WTC11 (cell line): ENCODE measurements at regions not wholly inside any gene's neighbourhood (a gene's known extent, or its start where the extent isn't known, plus 50 kb on each side); places are given as distances from the start of the nearest gene placed in this dataset.

Source experiments
- ATAC-seq: fragments of 200-7000 bp; cut with Tn5 transposase; 2 replicates; pipeline ENCODE4 v1.10.0; 2021; ENCODE audit warnings: mild to moderate bottlenecking, moderate library complexity
- CTCF ChIA-PET: fragments of 300-600 bp; sonication (Branson Sonifier 250); formaldehyde crosslinking; loops from one replicate; lab custom pipeline; 2021; ENCODE audit warnings: antibody characterized with exemption; lab: Charles Lee
- POLR2A ChIA-PET: fragments of 350-600 bp; sonication (Branson Sonifier 250); formaldehyde crosslinking; loops from one replicate; lab custom pipeline; 2021; ENCODE audit warnings: antibody characterized with exemption; lab: Charles Lee
- DNase-seq: peaks from one replicate; pipeline ENCODE4 v3.0.0; 2021; ENCODE audit warnings: low spot score
- H3K27ac Mint-ChIP-seq: 2 replicates; pipeline ENCODE4 v1.8.0; 2021; ENCODE audit warnings: mixed read lengths
- H3K27me3 Mint-ChIP-seq: 2 replicates; pipeline ENCODE4 v1.8.0; 2021; ENCODE audit warnings: low read depth, mild to moderate bottlenecking, moderate library complexity, mixed read lengths
- H3K36me3 Mint-ChIP-seq: 2 replicates; pipeline ENCODE4 v1.8.0; 2021; ENCODE audit warnings: mixed read lengths
- H3K4me1 Mint-ChIP-seq: 2 replicates; pipeline ENCODE4 v1.8.0; 2022; ENCODE audit warnings: mixed read lengths
- H3K4me3 Mint-ChIP-seq: 2 replicates; pipeline ENCODE4 v1.8.0; 2021; ENCODE audit warnings: mild to moderate bottlenecking, moderate library complexity, mixed read lengths
- H3K9me3 Mint-ChIP-seq: 2 replicates; pipeline ENCODE4 v1.8.0; 2021; ENCODE audit warnings: mixed read lengths
- ATF1 ChIP-seq: sonication (generic); formaldehyde crosslinking; IDR thresholded peaks from 2 replicates; pipeline ENCODE4 v1.8.1; 2023; ENCODE audit warnings: mild to moderate bottlenecking, moderate library complexity, missing genetic modification reagents
- E2F5 ChIP-seq: sonication (generic); formaldehyde crosslinking; IDR thresholded peaks from 2 replicates; pipeline ENCODE4 v1.8.1; 2022; ENCODE audit warnings: mild to moderate bottlenecking, moderate library complexity, missing genetic modification reagents
- ETV6 ChIP-seq: sonication (generic); formaldehyde crosslinking; IDR thresholded peaks from 2 replicates; pipeline ENCODE4 v1.8.1; 2022; ENCODE audit warnings: mild to moderate bottlenecking, missing genetic modification reagents
- HMGA2 ChIP-seq: fragments of 250-450 bp; sonication (Bioruptor Pico); IDR thresholded peaks from 2 replicates; pipeline ENCODE4 v1.4.0; 2021; ENCODE audit warnings: mild to moderate bottlenecking, moderate library complexity
- NR3C1 ChIP-seq: sonication (generic); formaldehyde crosslinking; conservative IDR thresholded peaks from 2 replicates; pipeline ENCODE4 v1.8.1; 2023; ENCODE audit warnings: low read depth, mild to moderate bottlenecking, missing genetic modification reagents
- RELA ChIP-seq: sonication (generic); formaldehyde crosslinking; IDR thresholded peaks from 2 replicates; pipeline ENCODE4 v1.8.1; 2022; ENCODE audit warnings: missing genetic modification reagents, mild to moderate bottlenecking, borderline replicate concordance
- SOX15 ChIP-seq: fragments of 250-450 bp; sonication (Bioruptor Pico); IDR thresholded peaks from 2 replicates; pipeline ENCODE4 v1.9.0; 2021; ENCODE audit warnings: mild to moderate bottlenecking
- TCF7 ChIP-seq: sonication (generic); formaldehyde crosslinking; IDR thresholded peaks from 2 replicates; pipeline ENCODE4 v1.8.0; 2022; ENCODE audit warnings: mild to moderate bottlenecking, low read depth, missing genetic modification reagents, moderate library complexity
- ZNF121 ChIP-seq: sonication (generic); formaldehyde crosslinking; IDR thresholded peaks from 2 replicates; pipeline ENCODE4 v1.8.0; 2023; ENCODE audit warnings: missing genetic modification reagents
- ZNF263 ChIP-seq: sonication (generic); formaldehyde crosslinking; IDR thresholded peaks from 2 replicates; pipeline ENCODE4 v1.8.1; 2022; ENCODE audit warnings: low read depth, mild to moderate bottlenecking, moderate library complexity, missing genetic modification reagents
- ZNF512 ChIP-seq: sonication (generic); formaldehyde crosslinking; IDR thresholded peaks from 2 replicates; pipeline ENCODE4 v1.8.1; 2022; ENCODE audit warnings: missing genetic modification reagents, borderline replicate concordance
- ZSCAN18 ChIP-seq: fragments of 250-450 bp; sonication (Bioruptor Pico); IDR thresholded peaks from 2 replicates; pipeline ENCODE4 v2.1.2; 2022; ENCODE audit warnings: mild to moderate bottlenecking, moderate library complexity
- TF ChIP-seq, protein P1 (sequence below): sonication (generic); formaldehyde crosslinking; IDR thresholded peaks from 2 replicates; pipeline ENCODE4 v1.8.0; 2022; ENCODE audit warnings: mild to moderate bottlenecking, missing genetic modification reagents
- TF ChIP-seq, protein P2 (sequence below): sonication (generic); formaldehyde crosslinking; conservative IDR thresholded peaks from 2 replicates; pipeline ENCODE4 v1.8.1; 2022; ENCODE audit warnings: mild to moderate bottlenecking, missing genetic modification reagents
- TF ChIP-seq, protein P3 (sequence below): sonication (generic); formaldehyde crosslinking; IDR thresholded peaks from 2 replicates; pipeline ENCODE4 v1.8.1; 2022; ENCODE audit warnings: low read depth, mild to moderate bottlenecking, moderate library complexity, missing genetic modification reagents, borderline replicate concordance
- TF ChIP-seq, protein P4 (sequence below): sonication (generic); formaldehyde crosslinking; IDR thresholded peaks from 2 replicates; pipeline ENCODE4 v1.8.0; 2022; ENCODE audit warnings: mild to moderate bottlenecking, missing genetic modification reagents

GRCh38 chr4:62274782-62275181 lies 1074.7 kb downstream of the ADGRL3 start:
- Mint-ChIP-seq H3K4me1 (no peaks in the 10 kb centered on the region), H3K36me3 (no peaks in the 10 kb centered on the region), H3K9me3 (peaks cover 4% of the 10 kb centered on the region; the same call in 1 of the 2 replicates), H3K27ac (no peak overlapping the region), H3K4me3 (no peak overlapping the region), H3K27me3 (no peaks in the 10 kb centered on the region)
- no peak for ATAC-seq
- POLR2A ChIA-PET = no interaction called here
- CTCF ChIA-PET = no interaction called here
- no peak for DNase-seq
- TF ChIP-seq, protein P1, sequence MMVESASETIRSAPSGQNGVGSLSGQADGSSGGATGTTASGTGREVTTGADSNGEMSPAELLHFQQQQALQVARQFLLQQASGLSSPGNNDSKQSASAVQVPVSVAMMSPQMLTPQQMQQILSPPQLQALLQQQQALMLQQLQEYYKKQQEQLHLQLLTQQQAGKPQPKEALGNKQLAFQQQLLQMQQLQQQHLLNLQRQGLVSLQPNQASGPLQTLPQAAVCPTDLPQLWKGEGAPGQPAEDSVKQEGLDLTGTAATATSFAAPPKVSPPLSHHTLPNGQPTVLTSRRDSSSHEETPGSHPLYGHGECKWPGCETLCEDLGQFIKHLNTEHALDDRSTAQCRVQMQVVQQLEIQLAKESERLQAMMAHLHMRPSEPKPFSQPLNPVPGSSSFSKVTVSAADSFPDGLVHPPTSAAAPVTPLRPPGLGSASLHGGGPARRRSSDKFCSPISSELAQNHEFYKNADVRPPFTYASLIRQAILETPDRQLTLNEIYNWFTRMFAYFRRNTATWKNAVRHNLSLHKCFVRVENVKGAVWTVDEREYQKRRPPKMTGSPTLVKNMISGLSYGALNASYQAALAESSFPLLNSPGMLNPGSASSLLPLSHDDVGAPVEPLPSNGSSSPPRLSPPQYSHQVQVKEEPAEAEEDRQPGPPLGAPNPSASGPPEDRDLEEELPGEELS (CRISPR knock-in tag) = no peak

DNA sequence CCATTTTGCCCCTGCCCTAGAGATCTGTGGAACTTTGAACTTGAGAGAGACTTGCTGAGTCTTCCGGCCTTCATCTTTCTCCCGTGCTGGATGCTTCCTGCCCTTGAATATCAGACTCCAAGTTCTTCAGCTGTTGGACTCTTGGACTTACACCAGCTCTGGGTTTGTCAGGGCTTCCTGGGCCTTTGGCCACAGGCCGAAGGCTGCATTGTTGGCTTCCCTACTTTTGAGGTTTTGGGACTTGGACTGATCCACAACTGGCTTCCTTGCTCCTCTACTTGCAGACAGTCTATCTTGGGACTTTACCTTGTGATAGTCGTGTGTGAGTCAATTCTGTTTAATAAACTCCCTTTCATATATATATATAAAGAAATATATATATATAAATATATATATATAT lies 1071.0 kb downstream of the ADGRL3 start:
- Mint-ChIP-seq H3K27me3 (no peaks in the 10 kb centered on the region), H3K4me1 (peaks cover 14% of the 10 kb centered on the region), H3K9me3 (peaks cover 4% of the 10 kb centered on the region; the same call in 1 of the 2 replicates), H3K36me3 (no peaks in the 10 kb centered on the region), H3K4me3 (no peak overlapping the region), H3K27ac (no peak overlapping the region)
- no peak for ATAC-seq
- ChIA-PET POLR2A (no interaction called here), CTCF (no interaction called here)
- no peak for TF ChIP-seq ZSCAN18 (CRISPR knock-in tag)
- DNase-seq = no peak

DNA sequence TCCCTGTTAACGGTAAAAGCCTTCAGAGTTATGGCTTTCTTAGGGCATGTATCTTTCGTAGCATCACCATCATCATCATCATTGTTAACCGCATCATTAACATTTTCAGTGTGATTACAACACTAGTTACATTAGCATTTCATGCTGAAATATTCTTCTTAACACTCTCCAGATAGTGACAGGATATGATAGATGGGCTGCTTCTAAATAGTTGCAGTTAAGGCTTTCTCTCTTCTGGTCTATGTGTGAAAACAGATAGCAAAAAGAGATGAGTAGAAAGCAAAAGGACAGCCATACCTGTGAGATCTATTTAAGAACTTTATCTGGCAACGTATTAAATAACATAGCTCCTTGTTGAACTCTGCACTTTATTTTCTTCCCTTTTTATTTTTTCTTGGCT lies 1069.8 kb downstream of the ADGRL3 start:
- ChIA-PET POLR2A (no interaction called here), CTCF (no interaction called here)
- Mint-ChIP-seq H3K4me1 (peaks cover 14% of the 10 kb centered on the region), H3K27me3 (no peaks in the 10 kb centered on the region), H3K9me3 (peaks cover 4% of the 10 kb centered on the region; the same call in 1 of the 2 replicates), H3K36me3 (no peaks in the 10 kb centered on the region), H3K4me3 (no peak overlapping the region), H3K27ac (no peak overlapping the region)
- DNase-seq = no peak
- TF ChIP-seq ZSCAN18 (CRISPR knock-in tag) (no peak), ZNF512 (CRISPR knock-in tag) (no peak), HMGA2 (CRISPR knock-in tag) (no peak), TCF7 (CRISPR knock-in tag) (no peak), ZNF121 (CRISPR knock-in tag) (no peak), RELA (CRISPR knock-in tag) (no peak), E2F5 (CRISPR knock-in tag) (no peak), ATF1 (CRISPR knock-in tag) (no peak), NR3C1 (CRISPR knock-in tag) (no peak), ETV6 (CRISPR knock-in tag) (no peak), ZNF263 (no peak), SOX15 (no peak)
- TF ChIP-seq, protein P2, sequence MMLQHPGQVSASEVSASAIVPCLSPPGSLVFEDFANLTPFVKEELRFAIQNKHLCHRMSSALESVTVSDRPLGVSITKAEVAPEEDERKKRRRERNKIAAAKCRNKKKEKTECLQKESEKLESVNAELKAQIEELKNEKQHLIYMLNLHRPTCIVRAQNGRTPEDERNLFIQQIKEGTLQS (CRISPR knock-in tag) = no peak
- TF ChIP-seq, protein P3, sequence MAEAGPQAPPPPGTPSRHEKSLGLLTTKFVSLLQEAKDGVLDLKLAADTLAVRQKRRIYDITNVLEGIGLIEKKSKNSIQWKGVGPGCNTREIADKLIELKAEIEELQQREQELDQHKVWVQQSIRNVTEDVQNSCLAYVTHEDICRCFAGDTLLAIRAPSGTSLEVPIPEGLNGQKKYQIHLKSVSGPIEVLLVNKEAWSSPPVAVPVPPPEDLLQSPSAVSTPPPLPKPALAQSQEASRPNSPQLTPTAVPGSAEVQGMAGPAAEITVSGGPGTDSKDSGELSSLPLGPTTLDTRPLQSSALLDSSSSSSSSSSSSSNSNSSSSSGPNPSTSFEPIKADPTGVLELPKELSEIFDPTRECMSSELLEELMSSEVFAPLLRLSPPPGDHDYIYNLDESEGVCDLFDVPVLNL = no peak
- TF ChIP-seq, protein P4, sequence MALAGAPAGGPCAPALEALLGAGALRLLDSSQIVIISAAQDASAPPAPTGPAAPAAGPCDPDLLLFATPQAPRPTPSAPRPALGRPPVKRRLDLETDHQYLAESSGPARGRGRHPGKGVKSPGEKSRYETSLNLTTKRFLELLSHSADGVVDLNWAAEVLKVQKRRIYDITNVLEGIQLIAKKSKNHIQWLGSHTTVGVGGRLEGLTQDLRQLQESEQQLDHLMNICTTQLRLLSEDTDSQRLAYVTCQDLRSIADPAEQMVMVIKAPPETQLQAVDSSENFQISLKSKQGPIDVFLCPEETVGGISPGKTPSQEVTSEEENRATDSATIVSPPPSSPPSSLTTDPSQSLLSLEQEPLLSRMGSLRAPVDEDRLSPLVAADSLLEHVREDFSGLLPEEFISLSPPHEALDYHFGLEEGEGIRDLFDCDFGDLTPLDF (CRISPR knock-in tag) = no peak
- no peak for ATAC-seq
